B cell (primary cell): ENCODE measurements at regions not wholly inside any gene's neighbourhood (a gene's known extent, or its start where the extent isn't known, plus 50 kb on each side); places are given as distances from the start of the nearest gene placed in this dataset.

Source experiments
- EZH2 ChIP-seq: IDR thresholded peaks from 2 replicates; pipeline ENCODE4 v1.6.1; 2012; ENCODE audit warnings: borderline replicate concordance, low read depth, mild to moderate bottlenecking, moderate library complexity, low read length; ENCODE audit not compliant: insufficient read depth, poor library complexity, severe bottlenecking
- TF ChIP-seq, protein P1 (sequence below): fragments of 200-600 bp; IDR thresholded peaks from one replicate; pipeline ENCODE4 v1.8.0; 2022; ENCODE audit warnings: antibody characterized with exemption, mild to moderate bottlenecking

DNA sequence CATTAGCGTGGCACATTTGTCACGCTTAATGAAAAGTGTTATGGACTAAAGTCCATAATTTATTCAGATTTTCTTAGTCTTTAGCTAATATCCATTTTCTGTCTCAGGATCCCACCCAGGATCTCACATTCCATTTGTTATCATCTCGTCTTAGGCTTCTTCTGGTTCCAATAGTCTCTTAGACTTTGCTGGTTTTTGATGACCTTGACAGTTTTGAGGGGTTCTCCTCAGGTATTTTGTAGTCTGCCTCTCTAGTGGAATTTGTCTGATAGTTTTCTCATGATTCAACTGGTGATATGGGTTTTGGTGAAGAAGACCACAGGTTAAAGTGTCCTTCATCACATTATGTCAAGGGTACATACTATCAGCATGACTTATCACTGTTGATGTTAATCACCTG lies 66.0 kb upstream of the GPR26 start:
- TF ChIP-seq, protein P1, sequence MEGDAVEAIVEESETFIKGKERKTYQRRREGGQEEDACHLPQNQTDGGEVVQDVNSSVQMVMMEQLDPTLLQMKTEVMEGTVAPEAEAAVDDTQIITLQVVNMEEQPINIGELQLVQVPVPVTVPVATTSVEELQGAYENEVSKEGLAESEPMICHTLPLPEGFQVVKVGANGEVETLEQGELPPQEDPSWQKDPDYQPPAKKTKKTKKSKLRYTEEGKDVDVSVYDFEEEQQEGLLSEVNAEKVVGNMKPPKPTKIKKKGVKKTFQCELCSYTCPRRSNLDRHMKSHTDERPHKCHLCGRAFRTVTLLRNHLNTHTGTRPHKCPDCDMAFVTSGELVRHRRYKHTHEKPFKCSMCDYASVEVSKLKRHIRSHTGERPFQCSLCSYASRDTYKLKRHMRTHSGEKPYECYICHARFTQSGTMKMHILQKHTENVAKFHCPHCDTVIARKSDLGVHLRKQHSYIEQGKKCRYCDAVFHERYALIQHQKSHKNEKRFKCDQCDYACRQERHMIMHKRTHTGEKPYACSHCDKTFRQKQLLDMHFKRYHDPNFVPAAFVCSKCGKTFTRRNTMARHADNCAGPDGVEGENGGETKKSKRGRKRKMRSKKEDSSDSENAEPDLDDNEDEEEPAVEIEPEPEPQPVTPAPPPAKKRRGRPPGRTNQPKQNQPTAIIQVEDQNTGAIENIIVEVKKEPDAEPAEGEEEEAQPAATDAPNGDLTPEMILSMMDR: no peak
- TF ChIP-seq EZH2: no peak
